ENCODE measurements at regions not wholly inside any gene's neighbourhood (a gene's known extent, or its start where the extent isn't known, plus 50 kb on each side); places are given as distances from the start of the nearest gene placed in this dataset.

GRCh38 chr6:159499034-159499433 is 194.0 kb downstream of the SOD2 start:
- no peak for DNase-seq

GRCh38 chr6:159494586-159494972 is 198.5 kb downstream of the SOD2 start:
- ChIA-PET POLR2A (interaction anchor here (0.6 kb wide), 1 partner anchor 38 kb away, joined by 4 read pairs; no protein-coding TSS in a partner anchor), CTCF (interaction anchor here (0.7 to 1.2 kb wide), 2 partner anchors 9 to 141 kb away, joined by 3 read pairs; no protein-coding TSS in a partner anchor)
- Mint-ChIP-seq H3K4me1 (no peaks in the 10 kb centered on the region), H3K9me3 (ENCODE audit: low read depth) (peaks cover 7% of the 10 kb centered on the region), H3K27ac (no peak overlapping the region), H3K27me3 (peaks cover 13% of the 10 kb centered on the region), H3K4me3 (no peak overlapping the region), H3K36me3 (ENCODE audit: low read depth) (no peaks in the 10 kb centered on the region)
- intact Hi-C loops (cut with DNase I, micrococcal nuclease) = no loop called here
- DNase-seq (no peak), ATAC-seq (no peak)

More at GRCh38 chr6:159499034-159499433, 194.0 kb downstream of the SOD2 start:
- no peaks in the 10 kb centered on the region for H3K36me3 Mint-ChIP-seq (ENCODE audit: low read depth)
- peaks cover 7% of the 10 kb centered on the region for H3K9me3 Mint-ChIP-seq (ENCODE audit: low read depth)
- intact Hi-C loops (cut with DNase I, micrococcal nuclease) = no loop called here
- H3K27ac Mint-ChIP-seq = no peak overlapping the region
- no peak for ATAC-seq
- POLR2A ChIA-PET = no interaction called here
- CTCF ChIA-PET = no interaction called here
- H3K4me3 Mint-ChIP-seq = no peak overlapping the region
- H3K4me1 Mint-ChIP-seq = no peaks in the 10 kb centered on the region
- peaks cover 18% of the 10 kb centered on the region for H3K27me3 Mint-ChIP-seq

- ChIA-PET POLR2A (interaction anchor here (0.6 kb wide), 1 partner anchor 39 kb away, joined by 4 read pairs; no protein-coding TSS in a partner anchor), CTCF (interaction anchor here (0.7 to 1.2 kb wide), 2 partner anchors 9 to 140 kb away, joined by 3 read pairs; no protein-coding TSS in a partner anchor)
- ATAC-seq = no peak
Measured at GRCh38 chr6:159493898-159494585, 199.0 kb downstream of the SOD2 start.

GRCh38 chr6:159493231-159493897 is 199.7 kb downstream of the SOD2 start:
- ATAC-seq = no peak
- no peak for DNase-seq
- intact Hi-C loops (cut with DNase I, micrococcal nuclease) = no loop called here
- Mint-ChIP-seq H3K9me3 (ENCODE audit: low read depth) (peaks cover 7% of the 10 kb centered on the region), H3K4me1 (no peaks in the 10 kb centered on the region), H3K27me3 (peaks cover 13% of the 10 kb centered on the region), H3K36me3 (ENCODE audit: low read depth) (no peaks in the 10 kb centered on the region), H3K4me3 (no peak overlapping the region), H3K27ac (no peak overlapping the region)
- ChIA-PET POLR2A (no interaction called here), CTCF (interaction anchor here (0.6 to 1.2 kb wide), 2 partner anchors 8 to 225 kb away, joined by 3 read pairs; no protein-coding TSS in a partner anchor)

More at GRCh38 chr6:159493898-159494585, 199.0 kb downstream of the SOD2 start:
- no peak overlapping the region for H3K27ac Mint-ChIP-seq
- H3K36me3 Mint-ChIP-seq (ENCODE audit: low read depth) = no peaks in the 10 kb centered on the region
- peaks cover 7% of the 10 kb centered on the region for H3K9me3 Mint-ChIP-seq (ENCODE audit: low read depth)
- H3K4me3 Mint-ChIP-seq = no peak overlapping the region
- intact Hi-C loops (cut with DNase I, micrococcal nuclease) = no loop called here
- no peaks in the 10 kb centered on the region for H3K4me1 Mint-ChIP-seq
- H3K27me3 Mint-ChIP-seq = peaks cover 13% of the 10 kb centered on the region
- DNase-seq = no peak

- intact Hi-C loops (cut with DNase I, micrococcal nuclease) = no loop called here
- Mint-ChIP-seq H3K4me1 (no peaks in the 10 kb centered on the region), H3K27ac (no peak overlapping the region), H3K36me3 (ENCODE audit: low read depth) (no peaks in the 10 kb centered on the region), H3K27me3 (peaks cover 10% of the 10 kb centered on the region), H3K9me3 (ENCODE audit: low read depth) (no peaks in the 10 kb centered on the region), H3K4me3 (no peak overlapping the region)
- POLR2A ChIA-PET = no interaction called here
- no peak for DNase-seq
- CTCF ChIA-PET = interaction anchor here (0.6 to 0.8 kb wide), 3 partner anchors 44 to 305 kb away, joined by 3 read pairs; no protein-coding TSS in a partner anchor
- no peak for ATAC-seq
Measured at GRCh38 chr6:159490298-159490937, 202.6 kb downstream of the SOD2 start.

GRCh38 chr6:159487636-159488035 is 205.4 kb downstream of the SOD2 start:
- intact Hi-C loops (cut with DNase I, micrococcal nuclease) = no loop called here
- Mint-ChIP-seq H3K9me3 (ENCODE audit: low read depth) (no peaks in the 10 kb centered on the region), H3K4me3 (no peak overlapping the region), H3K27me3 (peaks cover 13% of the 10 kb centered on the region), H3K4me1 (no peaks in the 10 kb centered on the region), H3K27ac (no peak overlapping the region), H3K36me3 (ENCODE audit: low read depth) (no peaks in the 10 kb centered on the region)
- ChIA-PET CTCF (no interaction called here), POLR2A (no interaction called here)
- DNase-seq (no peak), ATAC-seq (no peak)

GRCh38 chr6:159483259-159483658 is 209.8 kb downstream of the SOD2 start:
- no peak for ATAC-seq
- no peaks in the 10 kb centered on the region for H3K4me1 Mint-ChIP-seq
- ChIA-PET CTCF (no interaction called here), POLR2A (no interaction called here)
- H3K9me3 Mint-ChIP-seq (ENCODE audit: low read depth) = no peaks in the 10 kb centered on the region
- no peaks in the 10 kb centered on the region for H3K36me3 Mint-ChIP-seq (ENCODE audit: low read depth)
- peaks cover 31% of the 10 kb centered on the region for H3K27me3 Mint-ChIP-seq
- DNase-seq = no peak
- intact Hi-C loops (cut with DNase I, micrococcal nuclease) = no loop called here
- H3K27ac Mint-ChIP-seq = no peak overlapping the region
- H3K4me3 Mint-ChIP-seq = no peak overlapping the region

GRCh38 chr6:159481897-159482296 is 211.1 kb downstream of the SOD2 start:
- intact Hi-C loops (cut with DNase I, micrococcal nuclease) = no loop called here
- no peak for ATAC-seq
- CTCF ChIA-PET = no interaction called here
- Mint-ChIP-seq H3K27ac (no peak overlapping the region), H3K4me3 (no peak overlapping the region), H3K36me3 (ENCODE audit: low read depth) (no peaks in the 10 kb centered on the region), H3K4me1 (no peaks in the 10 kb centered on the region), H3K27me3 (peaks cover 31% of the 10 kb centered on the region), H3K9me3 (ENCODE audit: low read depth) (no peaks in the 10 kb centered on the region)
- POLR2A ChIA-PET = no interaction called here
- no peak for DNase-seq

- Mint-ChIP-seq H3K4me3 (no peak overlapping the region), H3K27me3 (peaks cover 33% of the 10 kb centered on the region), H3K36me3 (ENCODE audit: low read depth) (no peaks in the 10 kb centered on the region), H3K9me3 (ENCODE audit: low read depth) (no peaks in the 10 kb centered on the region), H3K4me1 (no peaks in the 10 kb centered on the region), H3K27ac (no peak overlapping the region)
- intact Hi-C loops (cut with DNase I, micrococcal nuclease) = no loop called here
- ATAC-seq = no peak
- ChIA-PET CTCF (interaction anchor here (0.9 kb wide), 1 partner anchor 8 kb away, joined by 3 read pairs; no protein-coding TSS in a partner anchor), POLR2A (interaction anchor here (0.6 kb wide), 1 partner anchor 65 kb away, joined by 5 read pairs; no protein-coding TSS in a partner anchor)
- DNase-seq = no peak
Measured at GRCh38 chr6:159480471-159480870, 212.6 kb downstream of the SOD2 start.

- Mint-ChIP-seq H3K27me3 (peaks cover 30% of the 10 kb centered on the region), H3K4me3 (no peak overlapping the region), H3K36me3 (ENCODE audit: low read depth) (no peaks in the 10 kb centered on the region), H3K9me3 (ENCODE audit: low read depth) (no peaks in the 10 kb centered on the region), H3K27ac (no peak overlapping the region), H3K4me1 (no peaks in the 10 kb centered on the region)
- DNase-seq (no peak), ATAC-seq (no peak)
- POLR2A ChIA-PET = no interaction called here
- intact Hi-C loops (cut with DNase I, micrococcal nuclease) = no loop called here
- CTCF ChIA-PET = no interaction called here
Measured at GRCh38 chr6:159479146-159479545, 213.9 kb downstream of the SOD2 start.

- intact Hi-C loops (cut with DNase I, micrococcal nuclease) = no loop called here
- POLR2A ChIA-PET = no interaction called here
Measured at GRCh38 chr6:159473475-159474263, 219.4 kb downstream of the SOD2 start.

More at GRCh38 chr6:159473475-159474263, 219.4 kb downstream of the SOD2 start:
- no peaks in the 10 kb centered on the region for H3K4me1 Mint-ChIP-seq
- DNase-seq (no peak), ATAC-seq (no peak)
- H3K27ac Mint-ChIP-seq = no peak overlapping the region
- no peaks in the 10 kb centered on the region for H3K9me3 Mint-ChIP-seq (ENCODE audit: low read depth)
- H3K36me3 Mint-ChIP-seq (ENCODE audit: low read depth) = no peaks in the 10 kb centered on the region
- peaks cover 6% of the 10 kb centered on the region for H3K27me3 Mint-ChIP-seq
- no peak overlapping the region for H3K4me3 Mint-ChIP-seq
- CTCF ChIA-PET = interaction anchor here (0.9 kb wide), 1 partner anchor 8 kb away, joined by 3 read pairs; no protein-coding TSS in a partner anchor
